H1 (cell line): ENCODE measurements at regions not wholly inside any gene's neighbourhood (a gene's known extent, or its start where the extent isn't known, plus 50 kb on each side); places are given as distances from the start of the nearest gene placed in this dataset.

Experiments used
- CTCF ChIA-PET: fragments of 300-600 bp; sonication (Branson Sonifier 250); formaldehyde crosslinking; loops from one replicate; lab custom pipeline; 2021; ENCODE audit not compliant: partially characterized antibody; lab: Charles Lee
- POLR2A ChIA-PET: fragments of 300-600 bp; sonication (Branson Sonifier 250); formaldehyde crosslinking; loops from one replicate; lab custom pipeline; 2021; ENCODE audit warnings: inconsistent platforms; ENCODE audit not compliant: partially characterized antibody; lab: Charles Lee
- DNase-seq, 2 experiments: peaks; one replicate each; pipeline versions ENCODE4 v3.0.0 to v3.0.0-alpha.2; 2010 to 2022; ENCODE audit warnings: low spot score in 2 of 2, low read depth in 1 of 2, mixed read lengths in 1 of 2
- FAIRE-seq: peaks from 2 replicates; lab custom pipeline; 2011; peaks lifted over from hg19 to GRCh38; lab: Jason Lieb, UNC
- H2AFZ ChIP-seq: 2 replicates; pipeline ENCODE4 v1.8.1; 2012; ENCODE audit warnings: low read length, inconsistent platforms
- H2AK5ac ChIP-seq: 2 replicates; pipeline ENCODE4 v1.6.1; 2013; ENCODE audit warnings: low read depth, low read length
- H2BK120ac ChIP-seq: replicated peaks from 2 replicates; pipeline ENCODE3; 2013; ENCODE audit warnings: low read depth, low read length, inconsistent platforms
- H2BK12ac ChIP-seq: 2 replicates; pipeline ENCODE4 v1.6.1; 2013; ENCODE audit warnings: low read depth, low read length
- H2BK15ac ChIP-seq: 2 replicates; pipeline ENCODE4 v1.6.1; 2013; ENCODE audit warnings: low read length
- H2BK20ac ChIP-seq: 2 replicates; pipeline ENCODE4 v1.6.1; 2013; ENCODE audit warnings: low read length
- H2BK5ac ChIP-seq: 2 replicates; pipeline ENCODE4 v1.6.1; 2013; ENCODE audit warnings: low read depth, low read length
- H3K14ac ChIP-seq: 2 replicates; pipeline ENCODE4 v1.6.1; 2013; ENCODE audit warnings: inconsistent platforms; ENCODE audit not compliant: insufficient read length
- H3K18ac ChIP-seq: 2 replicates; pipeline ENCODE4 v1.6.1; 2013; ENCODE audit warnings: low read length; ENCODE audit errors: extremely low read depth
- H3K23ac ChIP-seq: 2 replicates; pipeline ENCODE4 v1.6.1; 2013; ENCODE audit warnings: inconsistent platforms; ENCODE audit not compliant: insufficient read length
- H3K23me2 ChIP-seq: 2 replicates; pipeline ENCODE4 v1.6.1; 2013; ENCODE audit warnings: low read depth, low read length
- H3K27ac ChIP-seq: 2 replicates; pipeline ENCODE4 v1.6.1; 2011; ENCODE audit warnings: low read depth, low read length, inconsistent platforms
- H3K27me3 ChIP-seq, 4 experiments: replicated peaks in 1 of 4; 1 replicate in 1 of 4; 2 replicates in 3 of 4; pipeline versions ENCODE4 v1.6.1 to v1.8.1; 2011 to 2013; ENCODE audit warnings: low read length in 3 of 4, mild to moderate bottlenecking in 3 of 4, inconsistent platforms in 2 of 4, mixed read lengths in 2 of 4, moderate library complexity in 1 of 4; ENCODE audit not compliant: control insufficient read depth in 3 of 4, insufficient read depth in 3 of 4; ENCODE audit errors: extremely low read depth in 1 of 4
- H3K36me3 ChIP-seq, 4 experiments: 2 replicates each; pipeline versions ENCODE4 v1.6.1 to v1.8.1; 2011 to 2013; ENCODE audit warnings: mild to moderate bottlenecking in 4 of 4, low read length in 3 of 4, moderate library complexity in 2 of 4, control low read depth in 1 of 4, inconsistent platforms in 1 of 4; ENCODE audit not compliant: insufficient read depth in 4 of 4, control insufficient read depth in 2 of 4
- H3K4ac ChIP-seq: replicated peaks from 2 replicates; pipeline ENCODE3; 2013; ENCODE audit warnings: low read length, low read depth, mixed read lengths, inconsistent platforms; ENCODE audit not compliant: insufficient read length
- H3K4me1 ChIP-seq, 4 experiments: replicated peaks in 1 of 4; 1 replicate in 1 of 4; 2 replicates in 3 of 4; pipeline versions ENCODE4 v1.6.1 to v1.8.1; 2011 to 2013; ENCODE audit warnings: low read length in 3 of 4, inconsistent platforms in 2 of 4, mixed read lengths in 1 of 4; ENCODE audit not compliant: insufficient read depth in 4 of 4, control insufficient read depth in 3 of 4
- H3K4me2 ChIP-seq, 2 experiments: 2 replicates each; pipeline versions ENCODE4 v1.6.1 to v1.8.1; 2011 to 2013; ENCODE audit warnings: low read depth in 2 of 2, low read length in 2 of 2, control low read depth in 1 of 2, inconsistent platforms in 1 of 2, mild to moderate bottlenecking in 1 of 2; ENCODE audit not compliant: insufficient read depth in 1 of 2
- H3K4me3 ChIP-seq, 4 experiments: fragments of 200-600, 300-600 bp in 1 of 4; sonication (generic), shearing (Covaris generic), sonication (Bioruptor Twin) in 1 of 4; 2 replicates each; pipeline versions ENCODE4 v1.5.1 to v1.8.1; 2011 to 2016; ENCODE audit warnings: low read length in 4 of 4, low read depth in 3 of 4, control low read depth in 2 of 4, inconsistent platforms in 2 of 4, mild to moderate bottlenecking in 2 of 4, mixed read lengths in 1 of 4, moderate library complexity in 1 of 4; ENCODE audit not compliant: insufficient read depth in 2 of 4; ENCODE audit errors: extremely low read depth in 1 of 4
- H3K56ac ChIP-seq: replicated peaks from 2 replicates; pipeline ENCODE3; 2013; ENCODE audit warnings: low read depth, mild to moderate bottlenecking, mixed read lengths, low read length, inconsistent platforms; ENCODE audit not compliant: insufficient read length
- H3K79me1 ChIP-seq: 2 replicates; pipeline ENCODE4 v1.6.1; 2013; ENCODE audit warnings: low read depth, low read length, control low read depth
- H3K79me2 ChIP-seq, 2 experiments: 2 replicates each; pipeline versions ENCODE4 v1.6.1 to v1.8.1; 2012 to 2013; ENCODE audit warnings: low read length in 2 of 2, mild to moderate bottlenecking in 2 of 2, inconsistent platforms in 1 of 2; ENCODE audit not compliant: insufficient read depth in 2 of 2, control insufficient read depth in 1 of 2
- H3K9ac ChIP-seq, 4 experiments: replicated peaks in 1 of 4; 1 replicate in 1 of 4; 2 replicates in 3 of 4; pipeline versions ENCODE4 v1.6.1 to v1.8.1; 2011 to 2013; ENCODE audit warnings: low read depth in 3 of 4, low read length in 3 of 4, control low read depth in 2 of 4, mild to moderate bottlenecking in 2 of 4, moderate library complexity in 2 of 4, inconsistent platforms in 1 of 4; ENCODE audit errors: extremely low read depth in 1 of 4
- H3K9me3 ChIP-seq, 2 experiments: 2 replicates each; pipeline versions ENCODE4 v1.6.1 to v1.8.1; 2012 to 2013; ENCODE audit warnings: mild to moderate bottlenecking in 2 of 2, moderate library complexity in 2 of 2, control low read depth in 1 of 2, inconsistent platforms in 1 of 2, low read depth in 1 of 2, low read length in 1 of 2, mixed read lengths in 1 of 2; ENCODE audit not compliant: insufficient read depth in 2 of 2
- H4K20me1 ChIP-seq, 2 experiments: replicated peaks in 1 of 2; 2 replicates each; pipeline versions ENCODE3 to v1.8.1; 2011 to 2013; ENCODE audit warnings: inconsistent platforms in 2 of 2, low read length in 2 of 2, mild to moderate bottlenecking in 1 of 2; ENCODE audit not compliant: insufficient read depth in 2 of 2, control insufficient read depth in 1 of 2
- H4K5ac ChIP-seq: 2 replicates; pipeline ENCODE4 v1.6.1; 2013; ENCODE audit warnings: low read length, low read depth, mixed read lengths, inconsistent platforms; ENCODE audit not compliant: insufficient read length
- H4K8ac ChIP-seq: 2 replicates; pipeline ENCODE4 v1.8.0; 2013; ENCODE audit warnings: mild to moderate bottlenecking, moderate library complexity, low read length, inconsistent platforms; ENCODE audit not compliant: insufficient read depth; ENCODE audit errors: extremely low read depth
- H4K91ac ChIP-seq: replicated peaks from 2 replicates; pipeline ENCODE3; 2013; ENCODE audit warnings: low read length, mixed read lengths, inconsistent platforms; ENCODE audit not compliant: insufficient read length
- CREB1 ChIP-seq: IDR thresholded peaks from 2 replicates; pipeline ENCODE4 v1.6.1; 2012; ENCODE audit warnings: inconsistent platforms
- HDAC2 ChIP-seq, 2 experiments: fragments of 300-600 bp in 1 of 2; sonication (generic) in 1 of 2; IDR thresholded peaks; 2 replicates each; pipeline ENCODE4 v1.6.1; 2011 to 2012; ENCODE audit warnings: low read depth in 2 of 2, low read length in 2 of 2, mild to moderate bottlenecking in 2 of 2, moderate library complexity in 2 of 2, borderline replicate concordance in 1 of 2, inconsistent platforms in 1 of 2
- JUN ChIP-seq: IDR thresholded peaks from 2 replicates; pipeline ENCODE4 v1.6.1; 2011; ENCODE audit warnings: low read depth, mild to moderate bottlenecking, improper control_type of control experiment, low read length
- RBBP5 ChIP-seq: IDR thresholded peaks from 2 replicates; pipeline ENCODE4 v1.7.1; 2012; ENCODE audit warnings: low read depth, mild to moderate bottlenecking, inconsistent platforms, low read length, moderate library complexity, borderline replicate concordance
- SAP30 ChIP-seq: fragments of 300-600 bp; sonication (generic); IDR thresholded peaks from 2 replicates; pipeline ENCODE4 v1.7.1; 2012; ENCODE audit warnings: low read length, moderate library complexity, mild to moderate bottlenecking, inconsistent platforms; ENCODE audit not compliant: insufficient read depth, insufficient replicate concordance
- TAF7 ChIP-seq: optimal IDR thresholded peaks from 2 replicates; pipeline ENCODE3; 2011; ENCODE audit warnings: low read depth, mild to moderate bottlenecking, inconsistent platforms, low read length, moderate library complexity, borderline replicate concordance
- TEAD4 ChIP-seq: IDR thresholded peaks from 2 replicates; pipeline ENCODE4 v1.6.1; 2012; ENCODE audit warnings: low read depth, low read length, inconsistent platforms, mixed read lengths
- WGBS, 2 experiments: shearing (Covaris generic) in 1 of 2; methylation state at CpG; one replicate each; pipeline versions ENCODE4 v1.1.6 to v1.1.7; 2013 to 2015; ENCODE audit warnings: low lambda C conversion rate in 2 of 2, mixed read lengths in 2 of 2, inconsistent platforms in 1 of 2, low coverage in 1 of 2, missing lambda C conversion rate in 1 of 2; ENCODE audit not compliant: insufficient replicate concordance in 2 of 2, insufficient coverage in 1 of 2, insufficient read length in 1 of 2; ENCODE audit errors: extremely low coverage in 1 of 2, missing lambda C conversion rate in 1 of 2; 5-methylcytosine and 5-hydroxymethylcytosine counted together

- Histone ChIP-seq H3K9ac (no peak overlapping the region), H4K5ac (no peak overlapping the region), H3K36me3 (no peaks in the 10 kb centered on the region), H3K4ac (no peak overlapping the region), H2BK12ac (no peak overlapping the region), H4K8ac (no peak overlapping the region), H2BK5ac (no peak overlapping the region), H2AK5ac (no peak overlapping the region), H3K27me3 (no peaks in the 10 kb centered on the region), H3K79me2 (no peaks in the 10 kb centered on the region), H3K23me2 (no peaks in the 10 kb centered on the region), H3K4me1 (peaks cover 0 to 3% (median 0%) of the 10 kb centered on the region in 4 experiments; a peak in 2 of 7 replicates), H3K56ac (no peak overlapping the region), H2BK20ac (no peak overlapping the region), H3K27ac (no peak overlapping the region), H2AFZ (no peak overlapping the region), H3K23ac (no peak overlapping the region), H3K18ac (no peak overlapping the region), H3K14ac (no peak overlapping the region), H2BK120ac (no peak overlapping the region), H4K20me1 (no peaks in the 10 kb centered on the region), H3K79me1 (no peaks in the 10 kb centered on the region), H3K4me2 (no peak overlapping the region), H3K4me3 (no peak overlapping the region), H4K91ac (no peak overlapping the region), H3K9me3 (no peaks in the 10 kb centered on the region; a peak in 1 of 4 replicates), H2BK15ac (no peak overlapping the region)
- DNase-seq: no peak
- FAIRE-seq: no peak
- TF ChIP-seq TEAD4 (no peak), SAP30 (no peak), TAF7 (no peak), RBBP5 (no peak), HDAC2 (IDR thresholded peaks at IDR 0.05; ENCODE audit: borderline replicate concordance in 1 of 2, low read depth in 2 of 2, low read length in 2 of 2) (no peak), CREB1 (no peak), JUN (no peak)
- ChIA-PET CTCF (interaction anchor here (1.4 kb wide), 1 partner anchor 10 kb away, joined by 3 read pairs; no protein-coding TSS in a partner anchor), POLR2A (no interaction called here)
- whole genome bisulfite sequencing, 2 experiments: 100% methylated on average over 2 of the region's 2 CpGs; no CpG with 5 or more reads in 1 of the 2 experiments
Observed at GRCh38 chr6:965343-965742, 272.4 kb upstream of the EXOC2 start.
